Stomach smooth muscle (tissue), 2 donors: ENCODE measurements at regions not wholly inside any gene's neighbourhood (a gene's known extent, or its start where the extent isn't known, plus 50 kb on each side); places are given as distances from the start of the nearest gene placed in this dataset.
A peak's percentile ranks its signal among the peaks of the same experiment; 100 is the strongest.

Experiments
- H3K27ac ChIP-seq: one replicate; pipeline ENCODE4 v1.7.0; 2013; ENCODE audit warnings: mild to moderate bottlenecking, low read length, inconsistent platforms
- H3K27me3 ChIP-seq, 2 donors: one replicate each; pipeline ENCODE4 v1.7.0; 2013; ENCODE audit warnings: low read length in 2 of 2; ENCODE audit not compliant: insufficient read depth in 2 of 2, control insufficient read depth in 1 of 2
- H3K36me3 ChIP-seq, 2 donors: one replicate each; pipeline ENCODE4 v1.7.0; 2013; ENCODE audit warnings: low read length in 2 of 2; ENCODE audit not compliant: control insufficient read depth in 2 of 2, insufficient read depth in 2 of 2
- H3K4me1 ChIP-seq: one replicate; pipeline ENCODE4 v1.7.0; 2013; ENCODE audit warnings: low read length; ENCODE audit not compliant: control insufficient read depth, insufficient read depth
- H3K4me3 ChIP-seq, 2 donors: one replicate each; pipeline ENCODE4 v1.7.0; 2013; ENCODE audit warnings: low read length in 2 of 2
- H3K9ac ChIP-seq, 2 donors: one replicate each; pipeline ENCODE4 v1.7.0; 2013; ENCODE audit warnings: low read length in 2 of 2, mild to moderate bottlenecking in 1 of 2
- H3K9me3 ChIP-seq, 2 donors: one replicate each; pipeline ENCODE4 v1.7.0; 2013; ENCODE audit warnings: low read length in 2 of 2; ENCODE audit not compliant: control insufficient read depth in 2 of 2
- donor health status: healthy.
- donor health status: Pancreatic carcinoma.

DNA sequence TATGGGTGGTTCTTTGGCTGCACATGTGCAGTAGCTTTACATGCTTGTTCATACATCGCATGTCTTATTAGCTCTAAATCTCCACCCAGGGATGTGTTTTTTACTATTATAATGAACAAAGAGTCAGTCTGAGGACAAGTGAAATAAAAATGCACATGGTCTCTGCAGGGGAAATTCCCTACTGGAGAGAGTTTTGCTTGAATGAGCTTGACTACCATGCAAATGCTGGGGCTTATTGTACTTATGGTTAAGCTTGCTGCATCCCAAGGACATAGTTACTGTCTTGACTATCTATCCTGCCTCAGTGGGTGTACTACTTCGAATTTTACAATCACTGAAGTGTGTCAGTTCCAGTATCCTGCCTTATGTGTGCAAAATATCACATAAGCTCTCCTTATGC, 362.7 kb downstream of the TDRD15 start:
- Histone ChIP-seq H3K27me3 (no peaks in the 10 kb centered on the region), H3K36me3 (no peaks in the 10 kb centered on the region), H3K4me3 (no peak overlapping the region), H3K9me3 (peaks cover 3 to 6% of the 10 kb centered on the region in 2 donors), H3K4me1 (no peaks in the 10 kb centered on the region), H3K27ac (no peak overlapping the region), H3K9ac (no peak overlapping the region)

DNA sequence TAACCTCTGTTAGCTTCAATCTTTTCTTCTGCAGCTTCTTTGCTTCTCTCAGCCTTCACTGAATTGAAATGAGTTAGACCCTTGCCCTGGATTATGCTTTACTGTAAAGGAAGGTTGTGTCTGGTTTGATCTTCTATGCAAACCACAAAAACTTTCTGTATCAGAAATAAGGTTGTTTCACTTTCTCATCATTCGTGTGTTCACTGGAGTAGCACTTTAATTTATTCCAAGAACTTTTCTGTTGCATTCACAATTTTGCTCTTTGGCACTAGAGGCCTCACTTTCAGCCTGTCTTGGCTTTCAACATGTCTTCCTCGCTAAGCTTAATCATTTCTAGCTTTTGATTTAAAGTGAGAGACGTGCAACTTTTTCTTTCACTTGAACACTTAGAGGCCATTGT, 365.3 kb downstream of the TDRD15 start:
- H3K4me3 ChIP-seq: no peak overlapping the region
- H3K27ac ChIP-seq: no peak overlapping the region

DNA sequence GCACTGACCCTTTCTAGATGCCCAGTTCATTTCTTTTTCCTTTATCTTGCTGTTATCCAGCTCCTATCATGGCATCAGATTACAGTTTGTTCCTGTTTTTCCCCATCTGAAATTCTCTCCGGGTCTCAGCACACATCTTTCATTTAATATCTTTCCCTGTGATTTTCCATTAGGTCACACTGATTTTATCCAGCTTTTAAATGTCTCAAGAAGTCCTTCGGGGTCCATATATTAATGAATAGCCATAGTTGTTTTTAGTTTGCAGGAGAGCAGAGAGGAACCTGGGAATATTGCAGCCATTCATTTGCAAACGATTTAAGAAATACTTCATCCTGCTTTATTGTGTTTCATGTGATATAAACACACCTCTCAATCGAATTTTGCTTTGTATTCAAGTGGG, 374.2 kb downstream of the TDRD15 start:
- H3K36me3 ChIP-seq: no peaks in the 10 kb centered on the region
- H3K4me1 ChIP-seq: no peaks in the 10 kb centered on the region
- H3K9ac ChIP-seq: no peak overlapping the region
- no peak overlapping the region for H3K4me3 ChIP-seq
- no peak overlapping the region for H3K27ac ChIP-seq
- H3K27me3 ChIP-seq: no peaks in the 10 kb centered on the region
- no peaks in the 10 kb centered on the region for H3K9me3 ChIP-seq

More for the DNA sequence above, 365.3 kb downstream of the TDRD15 start:
- Histone ChIP-seq H3K9ac (no peak overlapping the region), H3K4me1 (no peaks in the 10 kb centered on the region), H3K36me3 (no peaks in the 10 kb centered on the region), H3K27me3 (no peaks in the 10 kb centered on the region), H3K9me3 (peaks cover 2% of the 10 kb centered on the region in 2 donors)

DNA sequence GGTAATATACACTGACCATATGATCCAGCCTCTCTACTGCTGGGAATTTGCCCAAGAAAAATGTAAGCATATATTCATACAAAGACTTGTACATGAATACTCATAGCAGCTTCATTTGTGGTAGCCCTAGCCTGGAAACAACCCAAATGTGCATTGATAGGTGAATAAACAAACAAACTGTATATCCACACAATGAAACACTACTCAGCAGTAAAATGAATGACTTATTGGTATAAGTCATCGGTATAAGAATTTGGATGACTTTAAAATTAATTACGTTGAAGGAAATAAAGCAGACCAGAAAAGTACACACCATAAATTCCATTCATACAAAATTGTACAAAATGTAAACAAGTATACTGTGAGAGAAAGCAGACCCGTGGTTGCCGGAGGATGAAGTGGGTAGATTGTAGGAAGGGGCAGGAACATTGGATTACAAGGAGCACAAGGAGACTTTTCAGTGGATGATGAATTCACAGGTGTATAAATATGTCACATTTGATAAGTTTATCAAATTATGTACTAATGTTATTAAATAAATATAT, 376.7 kb downstream of the TDRD15 start:
- H3K27ac ChIP-seq: no peak overlapping the region
- no peaks in the 10 kb centered on the region for H3K27me3 ChIP-seq
- no peak overlapping the region for H3K9ac ChIP-seq
- no peaks in the 10 kb centered on the region for H3K36me3 ChIP-seq
- no peaks in the 10 kb centered on the region for H3K9me3 ChIP-seq
- H3K4me3 ChIP-seq: no peak overlapping the region
- H3K4me1 ChIP-seq: no peaks in the 10 kb centered on the region

DNA sequence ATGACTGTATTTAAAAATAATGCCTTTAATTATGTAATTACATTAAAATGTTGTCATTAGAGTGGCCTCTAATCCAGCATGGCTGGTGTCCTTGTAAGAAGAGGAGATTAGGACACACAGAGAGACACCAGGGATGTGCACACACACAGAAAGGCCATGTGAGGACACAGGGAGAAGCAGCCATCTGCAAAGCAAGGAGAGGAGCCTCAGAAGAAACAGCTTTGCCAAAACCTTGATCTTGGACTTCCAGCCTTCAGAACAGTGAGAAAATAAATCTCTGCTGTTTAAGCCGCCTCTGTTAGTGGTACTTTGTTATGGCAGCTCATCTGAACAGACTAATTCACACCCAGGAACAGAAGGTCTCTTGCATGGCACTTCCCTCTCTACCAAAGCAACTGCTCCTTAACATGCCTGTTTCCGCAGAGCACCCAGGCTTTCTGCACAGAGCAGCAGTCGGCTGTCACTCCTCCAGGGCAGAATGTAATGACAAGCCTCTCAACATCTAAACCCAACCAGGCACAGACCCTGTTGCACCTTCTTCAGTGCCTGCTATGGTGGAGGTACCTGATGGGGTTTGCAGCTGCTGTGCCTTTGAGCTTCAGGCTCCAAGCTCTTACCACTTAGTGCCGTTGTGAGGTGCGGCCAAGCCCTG, 377.7 kb downstream of the TDRD15 start:
- no peak overlapping the region for H3K9ac ChIP-seq
- H3K4me1 ChIP-seq: no peaks in the 10 kb centered on the region
- H3K36me3 ChIP-seq: no peaks in the 10 kb centered on the region
- H3K27me3 ChIP-seq: no peaks in the 10 kb centered on the region
- no peaks in the 10 kb centered on the region for H3K9me3 ChIP-seq
- no peak overlapping the region for H3K4me3 ChIP-seq
- H3K27ac ChIP-seq: peak overlapping the region; percentile 7

DNA sequence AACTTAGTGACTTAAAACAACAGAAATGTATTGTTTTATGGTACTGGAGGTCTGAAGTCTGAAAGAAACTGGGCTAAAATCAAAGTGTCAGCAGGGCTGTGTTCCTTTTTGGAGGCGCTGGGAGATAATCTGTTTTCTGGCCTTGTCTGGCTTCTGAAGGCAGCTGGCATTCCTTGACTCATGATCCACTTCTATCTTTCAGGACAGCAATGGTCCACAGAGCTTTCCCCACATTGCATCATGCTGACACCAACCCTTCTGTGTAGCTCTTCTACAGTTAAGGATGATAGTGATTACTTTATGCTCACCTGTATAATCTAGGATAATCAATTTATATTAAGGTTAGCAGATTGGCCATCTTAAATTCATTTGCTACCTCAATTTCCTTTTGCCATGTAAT, 392.1 kb downstream of the TDRD15 start:
- no peak overlapping the region for H3K9ac ChIP-seq
- no peak overlapping the region for H3K4me3 ChIP-seq
- no peaks in the 10 kb centered on the region for H3K9me3 ChIP-seq
- H3K27me3 ChIP-seq: no peaks in the 10 kb centered on the region
- no peaks in the 10 kb centered on the region for H3K36me3 ChIP-seq
- H3K4me1 ChIP-seq: no peaks in the 10 kb centered on the region
- no peak overlapping the region for H3K27ac ChIP-seq

DNA sequence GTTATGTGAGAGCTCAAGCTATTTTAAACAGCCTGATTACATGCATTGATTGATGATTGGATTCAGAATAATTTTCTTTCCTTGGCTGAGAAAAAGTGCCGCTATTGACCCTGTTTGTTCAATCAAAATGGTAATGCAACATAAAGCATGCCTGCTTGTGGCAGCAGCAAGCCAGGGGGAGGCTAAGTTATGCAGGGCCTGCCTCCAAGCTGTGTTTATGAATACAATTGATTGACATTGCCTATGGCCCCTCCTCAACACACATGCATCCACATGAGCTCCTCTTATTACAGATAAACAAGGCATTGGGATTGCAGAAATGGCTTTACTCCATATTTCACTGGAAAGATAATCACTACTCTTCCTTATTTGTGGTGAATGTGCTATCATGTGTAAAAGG, 395.6 kb downstream of the TDRD15 start:
- no peaks in the 10 kb centered on the region for H3K9me3 ChIP-seq
- no peaks in the 10 kb centered on the region for H3K4me1 ChIP-seq
- H3K27me3 ChIP-seq: no peaks in the 10 kb centered on the region
- no peak overlapping the region for H3K27ac ChIP-seq
- no peaks in the 10 kb centered on the region for H3K36me3 ChIP-seq
- no peak overlapping the region for H3K9ac ChIP-seq
- H3K4me3 ChIP-seq: no peak overlapping the region

DNA sequence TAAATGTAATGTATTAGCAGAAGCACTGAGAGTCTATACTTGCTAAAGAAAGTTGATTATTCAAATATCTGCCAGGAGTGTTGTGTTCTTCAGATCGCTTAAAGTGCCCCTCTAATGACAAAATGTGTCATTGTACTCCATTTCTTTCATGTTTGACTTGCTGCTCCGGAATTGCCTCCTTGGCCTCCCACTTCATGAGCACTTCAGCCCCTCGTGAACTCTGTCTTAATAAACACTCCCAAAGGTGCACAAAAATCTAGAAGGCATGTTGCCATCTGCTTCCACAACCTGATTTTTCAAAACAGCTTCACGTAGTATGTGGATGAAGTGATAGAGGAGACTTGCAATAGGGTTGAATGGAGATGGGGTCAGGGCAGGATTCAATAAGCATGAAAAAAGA, 396.1 kb downstream of the TDRD15 start:
- H3K27ac ChIP-seq: no peak overlapping the region
- H3K27me3 ChIP-seq: no peaks in the 10 kb centered on the region
- no peaks in the 10 kb centered on the region for H3K36me3 ChIP-seq
- H3K9me3 ChIP-seq: no peaks in the 10 kb centered on the region
- H3K4me1 ChIP-seq: no peaks in the 10 kb centered on the region
- no peak overlapping the region for H3K9ac ChIP-seq
- no peak overlapping the region for H3K4me3 ChIP-seq

DNA sequence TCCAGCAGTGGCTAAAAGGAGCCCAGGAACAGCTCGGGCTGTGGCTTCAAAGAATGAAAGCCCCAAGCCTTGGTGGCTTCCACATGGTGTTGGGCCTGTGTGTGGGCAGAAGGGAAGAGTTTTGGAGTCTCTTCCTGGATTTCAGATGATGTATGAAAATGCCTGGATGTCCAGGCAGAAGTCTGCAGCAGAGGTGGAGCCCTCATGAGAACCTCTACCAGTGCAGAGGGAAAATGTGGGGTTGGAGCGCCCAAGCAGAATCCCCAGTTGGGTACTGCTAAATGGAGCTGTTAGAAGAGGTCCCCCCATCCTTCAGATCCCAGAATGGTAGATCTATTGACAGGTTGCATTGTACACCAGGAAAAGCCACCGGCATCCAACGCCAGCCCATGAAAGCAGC, 412.1 kb downstream of the TDRD15 start:
- H3K4me3 ChIP-seq: no peak overlapping the region
- no peak overlapping the region for H3K27ac ChIP-seq
- H3K27me3 ChIP-seq: no peaks in the 10 kb centered on the region

DNA sequence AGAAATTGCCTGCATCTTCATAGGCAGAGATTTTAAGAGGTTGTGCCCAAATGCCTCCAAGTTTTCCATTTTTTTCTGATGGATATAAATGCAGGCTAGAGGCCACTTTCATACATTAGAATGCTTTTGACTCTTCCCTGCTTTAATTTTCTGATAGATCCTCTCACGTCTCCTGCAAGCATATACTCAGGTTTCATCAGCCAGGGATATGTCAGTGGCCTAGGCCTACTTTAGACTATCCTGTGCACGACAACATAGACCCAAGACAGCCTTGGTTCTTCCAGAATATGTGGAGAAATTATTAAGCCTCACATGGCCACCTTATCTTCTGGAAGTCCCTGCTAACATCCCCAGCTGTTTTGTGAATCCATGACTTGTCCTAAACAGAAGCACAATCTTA, 415.9 kb downstream of the TDRD15 start:
- Histone ChIP-seq H3K4me3 (no peak overlapping the region), H3K4me1 (no peaks in the 10 kb centered on the region), H3K9ac (no peak overlapping the region), H3K27me3 (no peaks in the 10 kb centered on the region), H3K27ac (no peak overlapping the region), H3K9me3 (peaks cover 2% of the 10 kb centered on the region in 2 donors), H3K36me3 (no peaks in the 10 kb centered on the region)

More for the DNA sequence above, 412.1 kb downstream of the TDRD15 start:
- Histone ChIP-seq H3K36me3 (no peaks in the 10 kb centered on the region), H3K9ac (no peak overlapping the region), H3K4me1 (no peaks in the 10 kb centered on the region), H3K9me3 (peaks cover 2 to 4% of the 10 kb centered on the region in 2 donors)

DNA sequence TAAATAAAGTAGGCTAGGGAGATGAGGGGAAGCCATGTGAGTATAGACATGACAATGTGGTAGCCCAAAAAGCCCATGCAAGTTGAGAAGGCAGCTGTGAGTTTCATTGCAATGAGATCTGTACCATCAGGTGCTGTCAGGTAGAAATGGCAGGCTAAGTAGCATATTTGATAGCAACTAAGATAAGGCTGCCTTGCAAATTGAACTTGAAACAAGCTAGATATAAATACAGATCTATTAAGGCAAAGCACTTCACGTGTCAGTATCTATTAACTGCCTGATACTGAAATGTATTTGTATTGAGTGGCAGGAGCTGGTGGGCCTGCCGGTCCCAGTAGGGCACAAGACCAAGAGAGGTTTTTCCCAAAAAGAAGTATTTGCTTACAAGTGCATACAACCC, 419.9 kb downstream of the TDRD15 start:
- Histone ChIP-seq H3K4me3 (no peak overlapping the region), H3K27ac (no peak overlapping the region), H3K9me3 (no peaks in the 10 kb centered on the region), H3K9ac (no peak overlapping the region), H3K4me1 (no peaks in the 10 kb centered on the region), H3K27me3 (no peaks in the 10 kb centered on the region), H3K36me3 (no peaks in the 10 kb centered on the region)
